Stomach (tissue), 8 donors: ENCODE measurements at regions not wholly inside any gene's neighbourhood (a gene's known extent, or its start where the extent isn't known, plus 50 kb on each side); places are given as distances from the start of the nearest gene placed in this dataset.

Source experiments
- DNase-seq, 2 donors: peaks; one replicate each; pipeline versions ENCODE4 v3.0.0 to v3.0.0-alpha.2; 2013 to 2019
- H3K27ac ChIP-seq, 5 donors: fragments of 200-600 bp in 4 of 5; sonication (generic) in 4 of 5; one replicate each; pipeline ENCODE4 v1.5.1; 2013 to 2019; ENCODE audit warnings: mild to moderate bottlenecking in 1 of 5, moderate library complexity in 1 of 5
- H3K27me3 ChIP-seq, 3 donors: fragments of 200-600 bp; sonication (generic); one replicate each; pipeline ENCODE4 v1.5.1; 2017 to 2019; ENCODE audit warnings: mixed run types in 1 of 3
- H3K36me3 ChIP-seq, 4 donors: fragments of 200-600 bp; sonication (generic); 1 replicate in 3 of 4; 2 replicates in 1 of 4; pipeline ENCODE4 v1.5.1; 2016 to 2019
- H3K4me1 ChIP-seq, 4 donors: fragments of 200-600 bp; sonication (generic); one replicate each; pipeline ENCODE4 v1.5.1; 2016 to 2019
- H3K4me3 ChIP-seq, 4 donors: fragments of 200-600 bp; sonication (generic) in 3 of 4; one replicate each; pipeline ENCODE4 v1.5.1; 2016 to 2019; ENCODE audit warnings: mild to moderate bottlenecking in 1 of 4
- H3K9me3 ChIP-seq, 4 donors: fragments of 200-600 bp; sonication (generic); one replicate each; pipeline ENCODE4 v1.5.1; 2016 to 2019
- EP300 ChIP-seq: sonication (generic); formaldehyde crosslinking; IDR thresholded peaks from one replicate; pipeline ENCODE4 v1.6.1; 2017; ENCODE audit warnings: antibody characterized with exemption
- POLR2A ChIP-seq, 4 donors: fragments of 450-650 bp; IDR thresholded peaks; one replicate each; pipeline ENCODE4 v1.6.1; 2016; ENCODE audit warnings: antibody characterized with exemption in 4 of 4, control low read depth in 2 of 4, mild to moderate bottlenecking in 1 of 4, moderate library complexity in 1 of 4
- POLR2AphosphoS5 ChIP-seq, 3 donors: sonication (generic); formaldehyde crosslinking; IDR thresholded peaks; one replicate each; pipeline ENCODE4 v1.6.1; 2016; ENCODE audit warnings: antibody characterized with exemption in 3 of 3
- WGBS, 5 donors: extraction: QIAGEN DNeasy Blood & Tissue Kit in 3 of 5; methylation state at CpG; one replicate each; pipeline versions ENCODE4 v1.1.5 to v1.1.7; 2013 to 2018; 5-methylcytosine and 5-hydroxymethylcytosine counted together
- intact Hi-C: fragments of 100-400 bp; cut with DNase I; formaldehyde crosslinking; loops from one replicate; pipeline ENCODE4 v1.15.1; 2023; ENCODE audit warnings: low total_unique reads
- TF ChIP-seq, protein P1 (sequence below), 7 experiments: fragments of 450-650 bp in 4 of 7; fragments of 200-600 bp in 3 of 7; sonication (generic) in 3 of 7; IDR thresholded peaks; one replicate each; pipeline ENCODE4 v1.5.1; 2016 to 2019; ENCODE audit warnings: antibody characterized with exemption in 7 of 7, control low read depth in 2 of 7, mild to moderate bottlenecking in 1 of 7
- donor health status: healthy with polysubstance abuse.
- donor health status: Bipolar disorder and iron deficiency.
- donor health status: healthy.

DNA sequence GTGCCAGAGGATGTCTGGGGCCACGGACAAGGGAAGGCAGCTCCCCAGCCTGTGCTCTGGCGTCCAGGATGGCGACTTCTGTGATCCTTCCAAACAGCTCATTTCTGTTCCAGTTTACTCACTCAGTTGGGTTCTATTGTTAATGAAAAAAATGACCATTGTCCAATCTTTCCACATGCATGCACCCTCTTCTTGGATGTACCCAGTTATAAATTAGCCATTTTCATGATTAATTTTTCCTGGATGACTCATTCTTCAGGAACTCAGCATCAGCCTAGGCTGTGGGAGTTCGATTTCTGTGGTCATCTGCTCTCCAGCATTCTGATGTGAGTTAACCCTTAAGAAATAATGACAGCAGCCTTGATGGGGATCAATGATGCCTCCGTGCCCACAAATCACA, 926.8 kb downstream of the BCL11B start:
- TF ChIP-seq POLR2A (IDR thresholded peaks at IDR 0.05) (no peak), EP300 (no peak), POLR2AphosphoS5 (IDR thresholded peaks at IDR 0.05) (no peak)
- TF ChIP-seq, protein P1, sequence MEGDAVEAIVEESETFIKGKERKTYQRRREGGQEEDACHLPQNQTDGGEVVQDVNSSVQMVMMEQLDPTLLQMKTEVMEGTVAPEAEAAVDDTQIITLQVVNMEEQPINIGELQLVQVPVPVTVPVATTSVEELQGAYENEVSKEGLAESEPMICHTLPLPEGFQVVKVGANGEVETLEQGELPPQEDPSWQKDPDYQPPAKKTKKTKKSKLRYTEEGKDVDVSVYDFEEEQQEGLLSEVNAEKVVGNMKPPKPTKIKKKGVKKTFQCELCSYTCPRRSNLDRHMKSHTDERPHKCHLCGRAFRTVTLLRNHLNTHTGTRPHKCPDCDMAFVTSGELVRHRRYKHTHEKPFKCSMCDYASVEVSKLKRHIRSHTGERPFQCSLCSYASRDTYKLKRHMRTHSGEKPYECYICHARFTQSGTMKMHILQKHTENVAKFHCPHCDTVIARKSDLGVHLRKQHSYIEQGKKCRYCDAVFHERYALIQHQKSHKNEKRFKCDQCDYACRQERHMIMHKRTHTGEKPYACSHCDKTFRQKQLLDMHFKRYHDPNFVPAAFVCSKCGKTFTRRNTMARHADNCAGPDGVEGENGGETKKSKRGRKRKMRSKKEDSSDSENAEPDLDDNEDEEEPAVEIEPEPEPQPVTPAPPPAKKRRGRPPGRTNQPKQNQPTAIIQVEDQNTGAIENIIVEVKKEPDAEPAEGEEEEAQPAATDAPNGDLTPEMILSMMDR (IDR thresholded peaks at IDR 0.05): no peak
- intact Hi-C loops: no loop called here
- no peak overlapping the region for H3K4me3 ChIP-seq
- whole genome bisulfite sequencing, 5 donors: 57 to 64% (median 59%) methylated on average over 5 of the region's 5 CpGs
- H3K9me3 ChIP-seq: no peaks in the 10 kb centered on the region
- H3K36me3 ChIP-seq: no peaks in the 10 kb centered on the region
- no peak for DNase-seq
- H3K27me3 ChIP-seq: no peaks in the 10 kb centered on the region
- no peak overlapping the region for H3K27ac ChIP-seq
- H3K4me1 ChIP-seq: no peaks in the 10 kb centered on the region

DNA sequence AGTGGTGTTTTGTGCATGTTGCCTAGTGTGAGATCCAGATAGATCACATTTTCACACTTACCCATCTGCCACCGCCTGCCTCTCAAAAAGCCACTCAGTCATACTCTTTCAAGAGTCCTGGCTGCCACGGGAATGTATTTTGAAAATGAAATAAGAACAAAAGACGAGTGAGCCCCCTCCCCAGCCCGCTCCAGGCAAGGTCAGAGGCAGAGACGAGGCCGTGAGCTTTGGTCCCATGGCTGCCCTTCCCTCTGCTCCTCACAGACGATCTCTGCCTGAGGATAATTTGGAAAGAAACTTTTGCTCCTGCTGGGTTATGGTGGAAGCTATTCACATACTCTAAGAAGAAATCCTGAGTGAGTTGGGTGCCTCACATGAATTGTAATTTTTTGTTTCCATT, 924.3 kb downstream of the BCL11B start:
- TF ChIP-seq POLR2AphosphoS5 (IDR thresholded peaks at IDR 0.05): no peak
- no peak for TF ChIP-seq EP300
- no peak for TF ChIP-seq POLR2A (IDR thresholded peaks at IDR 0.05)
- TF ChIP-seq, protein P1 (IDR thresholded peaks at IDR 0.05): no peak

DNA sequence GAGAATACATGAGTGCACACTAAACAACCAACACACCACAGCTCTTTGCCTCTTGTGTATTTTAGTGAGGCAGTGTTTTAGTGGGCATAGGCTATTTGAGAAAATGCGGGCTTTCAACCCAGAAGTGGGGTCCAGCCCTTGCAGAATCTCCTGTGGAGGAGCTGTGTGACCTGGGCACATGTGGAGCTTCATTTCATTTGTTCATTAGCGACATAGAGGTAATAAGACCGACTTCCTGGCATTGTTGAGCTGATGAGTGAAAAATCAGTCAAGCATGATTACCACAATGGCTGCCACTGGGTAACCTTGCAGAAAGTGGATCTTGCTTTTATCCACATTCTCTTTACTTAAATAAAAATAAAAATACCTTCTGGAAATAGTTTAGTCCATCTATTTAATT, 923.5 kb downstream of the BCL11B start:
- Histone ChIP-seq H3K4me3 (no peak overlapping the region), H3K27ac (no peak overlapping the region), H3K9me3 (no peaks in the 10 kb centered on the region), H3K36me3 (no peaks in the 10 kb centered on the region), H3K27me3 (peaks cover 0 to 6% (median 0%) of the 10 kb centered on the region in 3 donors), H3K4me1 (no peaks in the 10 kb centered on the region)
- intact Hi-C loops: no loop called here
- DNase-seq: no peak
- 66 to 81% (median 74%) methylated on average over 3 of the region's 3 CpGs for WGBS, 5 donors
- TF ChIP-seq, protein P1 (IDR thresholded peaks at IDR 0.05): no peak

More for the DNA sequence above, 924.3 kb downstream of the BCL11B start:
- no peak for DNase-seq
- no peak overlapping the region for H3K27ac ChIP-seq
- WGBS, 5 donors: 51 to 78% (median 73%) methylated on average over 7 of the region's 7 CpGs
- no peaks in the 10 kb centered on the region for H3K36me3 ChIP-seq
- no peaks in the 10 kb centered on the region for H3K4me1 ChIP-seq
- intact Hi-C loops: no loop called here
- no peaks in the 10 kb centered on the region for H3K9me3 ChIP-seq
- no peak overlapping the region for H3K4me3 ChIP-seq
- H3K27me3 ChIP-seq: peaks cover 0 to 6% (median 0%) of the 10 kb centered on the region in 3 donors

DNA sequence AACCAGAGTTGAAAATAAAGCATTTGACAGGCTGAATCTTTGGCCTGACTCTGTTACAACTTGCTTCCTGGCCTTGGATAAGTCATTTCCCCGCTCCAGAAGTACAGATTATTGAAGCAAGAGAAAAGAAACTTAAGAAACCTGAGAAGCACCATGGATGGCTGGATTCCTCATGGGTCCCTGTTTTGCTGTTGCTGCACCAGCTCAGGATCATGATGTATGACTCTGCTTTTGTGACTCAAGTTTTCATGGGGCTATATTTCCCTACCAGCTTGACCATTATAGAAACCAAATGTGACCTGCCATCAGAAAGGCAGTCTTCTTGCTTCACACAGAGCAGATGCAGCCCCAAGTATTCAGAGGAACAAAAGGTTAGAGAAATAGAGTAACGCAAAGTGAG, 921.8 kb downstream of the BCL11B start:
- Histone ChIP-seq H3K27ac (no peak overlapping the region), H3K4me3 (no peak overlapping the region), H3K9me3 (no peaks in the 10 kb centered on the region), H3K4me1 (no peaks in the 10 kb centered on the region), H3K27me3 (peaks cover 0 to 6% (median 0%) of the 10 kb centered on the region in 3 donors), H3K36me3 (no peaks in the 10 kb centered on the region)
- intact Hi-C loops: no loop called here
- TF ChIP-seq EP300 (no peak), POLR2AphosphoS5 (IDR thresholded peaks at IDR 0.05) (no peak), POLR2A (IDR thresholded peaks at IDR 0.05) (no peak)
- TF ChIP-seq, protein P1 (IDR thresholded peaks at IDR 0.05): no peak
- WGBS, 5 donors: 25 to 85% (median 76%) methylated on average over 2 of the region's 2 CpGs
- DNase-seq: no peak
